ENCODE measurements at regions not wholly inside any gene's neighbourhood (a gene's known extent, or its start where the extent isn't known, plus 50 kb on each side); places are given as distances from the start of the nearest gene placed in this dataset.
A peak's percentile ranks its signal among the peaks of the same experiment; 100 is the strongest.

- intact Hi-C loops (cut with micrococcal nuclease) = no loop called here
- H3K27me3 Mint-ChIP-seq (ENCODE audit: low read depth) = peaks cover 6% of the 10 kb centered on the region
- peaks cover 20% of the 10 kb centered on the region for H3K4me1 Mint-ChIP-seq (ENCODE audit: low read depth)
- H3K4me3 Mint-ChIP-seq = no peak overlapping the region
- H3K9me3 Mint-ChIP-seq = peaks cover 14% of the 10 kb centered on the region
- H3K27ac Mint-ChIP-seq = no peak overlapping the region
- CTCF ChIA-PET = interaction anchor here (0.5 kb wide), 1 partner anchor 14 kb away, joined by 3 read pairs; no protein-coding TSS in a partner anchor
- peaks cover 2% of the 10 kb centered on the region for H3K36me3 Mint-ChIP-seq (ENCODE audit: low read depth)
- DNase-seq = no peak
These were observed 125.3 kb downstream of the TSHZ3 start for GRCh38 chr19:31223740-31224534.

- Mint-ChIP-seq H3K27ac (no peak overlapping the region), H3K4me3 (no peak overlapping the region), H3K36me3 (ENCODE audit: low read depth) (peaks cover 2% of the 10 kb centered on the region), H3K4me1 (ENCODE audit: low read depth) (peaks cover 21% of the 10 kb centered on the region), H3K9me3 (peaks cover 8% of the 10 kb centered on the region), H3K27me3 (ENCODE audit: low read depth) (no peaks in the 10 kb centered on the region)
- CTCF ChIA-PET = no interaction called here
- intact Hi-C loops (cut with micrococcal nuclease) = no loop called here
- DNase-seq = peak; percentile 60
These were observed 128.7 kb downstream of the TSHZ3 start for GRCh38 chr19:31220540-31220939.

GRCh38 chr19:31214997-31215396 lies 134.2 kb downstream of the TSHZ3 start:
- H3K4me1 Mint-ChIP-seq (ENCODE audit: low read depth) = peaks cover 36% of the 10 kb centered on the region
- H3K27me3 Mint-ChIP-seq (ENCODE audit: low read depth) = no peaks in the 10 kb centered on the region
- no peak for DNase-seq
- H3K27ac Mint-ChIP-seq = peak overlapping the region; percentile 99
- CTCF ChIA-PET = interaction anchor here (0.6 kb wide), 1 partner anchor 131 kb away, joined by 7 read pairs; no protein-coding TSS in a partner anchor
- H3K36me3 Mint-ChIP-seq (ENCODE audit: low read depth) = no peaks in the 10 kb centered on the region
- H3K9me3 Mint-ChIP-seq = no peaks in the 10 kb centered on the region
- intact Hi-C loops (cut with micrococcal nuclease) = loop anchor here (1.0 to 10.0 kb wide), 7 partner anchors 134 to 1550 kb away; partner anchors contain the start of genes DPY19L3, PLEKHF1, TSHZ3 and URI1
- no peak overlapping the region for H3K4me3 Mint-ChIP-seq

GRCh38 chr19:31214086-31214485 lies 135.2 kb downstream of the TSHZ3 start:
- no peaks in the 10 kb centered on the region for H3K36me3 Mint-ChIP-seq (ENCODE audit: low read depth)
- H3K9me3 Mint-ChIP-seq = no peaks in the 10 kb centered on the region
- peak; percentile 97 for DNase-seq
- intact Hi-C loops (cut with micrococcal nuclease) = loop anchor here (1.0 to 10.0 kb wide), 7 partner anchors 135 to 1549 kb away; partner anchors contain the start of genes DPY19L3, PLEKHF1, TSHZ3 and URI1
- no peaks in the 10 kb centered on the region for H3K27me3 Mint-ChIP-seq (ENCODE audit: low read depth)
- CTCF ChIA-PET = interaction anchor here (0.6 kb wide), 1 partner anchor 132 kb away, joined by 7 read pairs; no protein-coding TSS in a partner anchor
- H3K4me3 Mint-ChIP-seq = peak overlapping the region; percentile 60
- peaks cover 40% of the 10 kb centered on the region for H3K4me1 Mint-ChIP-seq (ENCODE audit: low read depth)
- peak overlapping the region; percentile 99 for H3K27ac Mint-ChIP-seq

GRCh38 chr19:31211088-31211487 lies 138.1 kb downstream of the TSHZ3 start:
- CTCF ChIA-PET = no interaction called here
- no peaks in the 10 kb centered on the region for H3K27me3 Mint-ChIP-seq (ENCODE audit: low read depth)
- H3K4me3 Mint-ChIP-seq = no peak overlapping the region
- H3K36me3 Mint-ChIP-seq (ENCODE audit: low read depth) = no peaks in the 10 kb centered on the region
- H3K27ac Mint-ChIP-seq = no peak overlapping the region
- H3K9me3 Mint-ChIP-seq = no peaks in the 10 kb centered on the region
- no peak for DNase-seq
- peaks cover 39% of the 10 kb centered on the region for H3K4me1 Mint-ChIP-seq (ENCODE audit: low read depth)
- intact Hi-C loops (cut with micrococcal nuclease) = loop anchor here (10.0 kb wide), 3 partner anchors 1194 to 1546 kb away; partner anchors contain the start of genes DPY19L3, PLEKHF1 and URI1

GRCh38 chr19:31205887-31206518 lies 143.2 kb downstream of the TSHZ3 start:
- CTCF ChIA-PET = no interaction called here
- Mint-ChIP-seq H3K4me3 (no peak overlapping the region), H3K27me3 (ENCODE audit: low read depth) (peaks cover 19% of the 10 kb centered on the region), H3K4me1 (ENCODE audit: low read depth) (peaks cover 11% of the 10 kb centered on the region), H3K27ac (no peak overlapping the region), H3K36me3 (ENCODE audit: low read depth) (no peaks in the 10 kb centered on the region), H3K9me3 (no peaks in the 10 kb centered on the region)
- intact Hi-C loops (cut with micrococcal nuclease) = no loop called here
- no peak for DNase-seq

GRCh38 chr19:31204115-31204514 lies 145.1 kb downstream of the TSHZ3 start:
- DNase-seq = no peak
- no peaks in the 10 kb centered on the region for H3K4me1 Mint-ChIP-seq (ENCODE audit: low read depth)
- no peak overlapping the region for H3K4me3 Mint-ChIP-seq
- no peaks in the 10 kb centered on the region for H3K36me3 Mint-ChIP-seq (ENCODE audit: low read depth)
- H3K27me3 Mint-ChIP-seq (ENCODE audit: low read depth) = peaks cover 30% of the 10 kb centered on the region
- CTCF ChIA-PET = no interaction called here
- intact Hi-C loops (cut with micrococcal nuclease) = no loop called here
- H3K27ac Mint-ChIP-seq = no peak overlapping the region
- H3K9me3 Mint-ChIP-seq = no peaks in the 10 kb centered on the region

- Mint-ChIP-seq H3K36me3 (ENCODE audit: low read depth) (peaks cover 2% of the 10 kb centered on the region), H3K27me3 (ENCODE audit: low read depth) (peaks cover 13% of the 10 kb centered on the region), H3K4me1 (ENCODE audit: low read depth) (no peaks in the 10 kb centered on the region), H3K27ac (no peak overlapping the region), H3K4me3 (no peak overlapping the region), H3K9me3 (peaks cover 8% of the 10 kb centered on the region)
- intact Hi-C loops (cut with micrococcal nuclease) = no loop called here
- CTCF ChIA-PET = interaction anchor here (0.7 kb wide), 1 partner anchor 66 kb away, joined by 3 read pairs; no protein-coding TSS in a partner anchor
- DNase-seq = no peak
These were observed 164.0 kb downstream of the TSHZ3 start for GRCh38 chr19:31185261-31185660.

- Mint-ChIP-seq H3K36me3 (ENCODE audit: low read depth) (no peaks in the 10 kb centered on the region), H3K27me3 (ENCODE audit: low read depth) (peaks cover 5% of the 10 kb centered on the region), H3K9me3 (no peaks in the 10 kb centered on the region), H3K4me3 (no peak overlapping the region), H3K27ac (no peak overlapping the region), H3K4me1 (ENCODE audit: low read depth) (no peaks in the 10 kb centered on the region)
- intact Hi-C loops (cut with micrococcal nuclease) = no loop called here
- DNase-seq = no peak
- CTCF ChIA-PET = no interaction called here
These were observed 167.7 kb downstream of the TSHZ3 start for GRCh38 chr19:31181535-31181934.

- Mint-ChIP-seq H3K27ac (no peak overlapping the region), H3K9me3 (no peaks in the 10 kb centered on the region), H3K36me3 (ENCODE audit: low read depth) (no peaks in the 10 kb centered on the region), H3K27me3 (ENCODE audit: low read depth) (peaks cover 8% of the 10 kb centered on the region), H3K4me3 (no peak overlapping the region), H3K4me1 (ENCODE audit: low read depth) (no peaks in the 10 kb centered on the region)
- DNase-seq = no peak
- CTCF ChIA-PET = no interaction called here
- intact Hi-C loops (cut with micrococcal nuclease) = no loop called here
These were observed 168.3 kb downstream of the TSHZ3 start for GRCh38 chr19:31180907-31181306.

- intact Hi-C loops (cut with micrococcal nuclease) = no loop called here
- H3K4me1 Mint-ChIP-seq (ENCODE audit: low read depth) = no peaks in the 10 kb centered on the region
- peaks cover 6% of the 10 kb centered on the region for H3K27me3 Mint-ChIP-seq (ENCODE audit: low read depth)
- no peaks in the 10 kb centered on the region for H3K36me3 Mint-ChIP-seq (ENCODE audit: low read depth)
- no peaks in the 10 kb centered on the region for H3K9me3 Mint-ChIP-seq
- CTCF ChIA-PET = no interaction called here
- no peak overlapping the region for H3K4me3 Mint-ChIP-seq
- DNase-seq = no peak
- no peak overlapping the region for H3K27ac Mint-ChIP-seq
These were observed 169.8 kb downstream of the TSHZ3 start for GRCh38 chr19:31179471-31179852.

- peaks cover 7% of the 10 kb centered on the region for H3K27me3 Mint-ChIP-seq (ENCODE audit: low read depth)
- CTCF ChIA-PET = no interaction called here
- no peak for DNase-seq
- no peaks in the 10 kb centered on the region for H3K4me1 Mint-ChIP-seq (ENCODE audit: low read depth)
- no peak overlapping the region for H3K4me3 Mint-ChIP-seq
- no peaks in the 10 kb centered on the region for H3K9me3 Mint-ChIP-seq
- H3K36me3 Mint-ChIP-seq (ENCODE audit: low read depth) = no peaks in the 10 kb centered on the region
- no peak overlapping the region for H3K27ac Mint-ChIP-seq
- intact Hi-C loops (cut with micrococcal nuclease) = no loop called here
These were observed 170.3 kb downstream of the TSHZ3 start for GRCh38 chr19:31178833-31179470.
